ENCODE measurements at regions not wholly inside any gene's neighbourhood (a gene's known extent, or its start where the extent isn't known, plus 50 kb on each side); places are given as distances from the start of the nearest gene placed in this dataset.

DNA sequence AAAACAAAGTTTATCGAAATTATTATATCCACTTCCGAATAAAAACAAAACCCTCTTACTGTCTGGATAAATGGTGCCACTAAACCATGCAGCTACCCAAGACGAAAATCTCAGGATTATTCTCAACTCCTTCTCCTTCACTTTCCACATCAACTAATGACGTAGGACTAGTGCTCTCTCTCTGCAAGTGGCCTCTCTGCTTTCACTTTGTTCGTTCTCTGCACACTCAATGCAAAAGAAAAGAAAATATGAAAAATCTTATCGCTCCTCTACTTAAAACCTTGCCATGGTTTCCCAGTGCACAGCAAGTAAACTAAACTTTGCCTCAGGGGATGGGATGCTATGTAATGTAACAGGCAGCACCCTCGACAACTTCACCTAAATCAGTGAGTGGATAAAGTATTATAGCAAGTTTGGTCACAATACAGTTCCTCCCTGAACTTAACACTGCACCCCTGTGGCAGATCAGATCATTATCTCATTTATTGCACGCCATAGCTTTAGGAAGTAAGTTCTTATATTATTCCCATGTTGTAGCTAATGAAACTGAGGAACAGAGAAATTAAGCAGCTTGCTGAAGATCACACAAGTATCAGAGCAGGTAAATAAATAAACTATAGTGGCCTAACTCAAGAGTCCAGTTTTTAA is 262.7 kb upstream of the GADL1 start:
- DNase-seq = no peak

DNA sequence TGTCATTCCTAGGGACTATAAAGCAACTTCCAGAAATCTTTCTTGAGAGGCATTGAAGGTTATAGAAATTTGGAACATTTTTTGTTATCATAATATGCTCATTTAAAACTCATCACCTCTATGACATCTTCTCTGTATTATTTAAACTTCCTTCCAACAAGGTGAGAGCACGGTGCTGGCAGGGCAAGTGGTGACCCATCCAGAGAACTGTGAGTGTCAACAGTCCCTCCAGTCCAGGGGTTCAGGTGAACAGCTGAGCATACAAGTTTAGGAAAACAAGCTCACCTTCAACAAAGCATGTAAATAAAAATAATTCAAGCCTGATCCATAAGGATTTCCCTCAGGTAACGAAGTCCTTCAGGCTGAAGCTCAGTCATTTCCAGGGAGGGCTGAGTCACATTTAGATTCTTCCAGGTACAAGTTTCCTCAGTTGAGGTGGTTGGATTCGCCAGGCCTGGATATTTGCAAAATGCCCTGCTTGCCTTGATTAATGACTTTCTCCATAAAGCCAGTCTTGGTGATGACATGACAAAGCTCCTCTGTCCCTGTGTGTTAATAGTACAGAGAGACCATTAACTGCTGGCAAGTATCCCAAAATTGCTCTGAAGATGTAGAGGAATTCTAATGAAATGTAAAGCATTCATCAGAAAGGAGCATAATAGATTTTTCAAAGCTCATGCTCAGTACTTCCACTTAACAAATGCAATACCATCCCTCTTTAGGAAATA is 263.6 kb upstream of the GADL1 start:
- DNase-seq = no peak

DNA sequence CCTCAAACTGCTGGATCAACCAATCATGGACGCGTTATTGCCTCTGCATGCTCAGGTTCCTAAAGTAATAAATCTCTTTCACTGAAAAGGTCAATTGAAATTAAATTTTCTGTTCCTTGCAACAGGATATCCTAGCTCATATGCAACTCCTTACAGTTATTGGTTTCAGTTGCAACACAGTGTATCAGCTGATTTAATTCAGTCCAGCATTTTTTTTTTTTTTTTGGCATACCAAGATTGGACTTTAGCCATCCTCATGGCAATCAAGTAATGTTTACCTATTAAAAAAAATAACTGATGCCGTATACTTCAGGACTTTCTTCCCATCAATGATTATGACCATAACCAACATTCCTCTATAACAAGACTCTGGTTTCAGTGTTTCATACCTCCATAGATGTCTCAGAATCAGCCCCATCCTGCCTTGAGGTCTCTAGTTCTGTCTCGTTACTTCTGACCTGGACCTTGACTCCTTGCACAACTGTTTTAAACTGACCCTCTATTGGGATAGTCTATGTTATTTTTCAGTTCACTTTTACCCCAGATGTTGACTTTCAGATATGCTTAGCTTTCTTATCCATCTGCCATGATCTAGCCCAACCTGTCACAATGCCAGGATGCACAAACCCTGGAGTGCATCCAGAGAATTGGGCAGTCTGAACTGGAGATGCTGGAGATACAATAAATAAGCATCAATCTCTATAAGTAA is 265.0 kb upstream of the GADL1 start:
- no peak for DNase-seq

DNA sequence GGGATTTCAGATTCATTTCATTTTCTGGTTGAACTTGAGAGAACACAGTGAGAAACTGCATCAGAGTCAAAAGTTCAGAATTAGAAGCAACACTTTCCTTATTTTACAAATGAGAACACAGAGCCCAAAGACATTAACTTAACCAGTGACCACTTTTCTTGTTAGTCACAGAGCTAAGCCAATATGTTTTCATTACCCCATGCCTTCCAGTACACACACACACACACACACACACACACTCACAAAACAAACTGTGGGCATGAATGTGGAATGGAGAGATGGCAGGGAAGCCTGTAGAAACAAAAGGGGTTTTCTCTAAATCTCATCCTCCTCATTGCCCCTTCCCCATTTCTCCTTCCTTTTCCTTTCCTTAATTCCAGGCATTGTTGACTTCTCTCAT is 267.4 kb upstream of the GADL1 start:
- DNase-seq = no peak

DNA sequence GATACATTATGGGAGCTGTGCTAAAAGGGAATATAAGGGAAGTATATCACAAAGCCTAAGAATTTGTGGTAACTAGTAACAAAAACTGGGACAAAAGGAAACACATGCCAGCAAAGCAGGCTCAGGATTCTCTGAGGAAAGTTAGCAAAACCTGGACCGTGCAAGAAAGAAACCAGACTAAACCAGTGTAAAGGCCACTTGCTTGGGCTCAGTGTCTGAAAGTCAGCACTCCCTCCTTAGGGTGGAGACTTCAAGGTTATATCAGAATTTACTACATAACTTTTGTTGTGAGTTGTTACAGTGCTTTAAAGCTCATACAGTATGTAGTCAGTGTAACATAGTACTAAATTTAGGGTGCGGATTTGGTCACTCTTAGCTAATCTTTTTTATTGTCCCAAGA is 269.9 kb upstream of the GADL1 start:
- DNase-seq = no peak

DNA sequence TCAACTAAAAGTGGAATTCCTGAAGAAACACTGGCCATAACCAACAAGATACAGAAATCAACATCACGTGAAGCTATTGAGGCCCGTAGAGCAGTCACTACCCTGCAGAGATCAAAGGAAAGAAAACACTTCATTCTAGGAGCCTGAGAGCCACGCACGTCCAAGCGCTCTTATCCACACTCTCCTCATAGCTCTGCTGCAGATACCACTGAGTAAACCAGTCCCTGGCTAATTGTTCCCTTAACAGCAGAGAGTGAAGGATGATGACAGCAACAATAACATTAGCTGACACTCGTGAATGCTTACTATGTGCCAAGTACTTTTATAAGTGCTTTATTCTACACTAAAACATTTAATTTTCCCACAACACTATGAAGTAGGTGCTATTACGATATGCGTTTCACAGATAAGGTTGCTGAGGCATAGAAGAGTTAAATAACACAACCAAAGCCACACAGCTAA is 271.0 kb upstream of the GADL1 start:
- DNase-seq = no peak

DNA sequence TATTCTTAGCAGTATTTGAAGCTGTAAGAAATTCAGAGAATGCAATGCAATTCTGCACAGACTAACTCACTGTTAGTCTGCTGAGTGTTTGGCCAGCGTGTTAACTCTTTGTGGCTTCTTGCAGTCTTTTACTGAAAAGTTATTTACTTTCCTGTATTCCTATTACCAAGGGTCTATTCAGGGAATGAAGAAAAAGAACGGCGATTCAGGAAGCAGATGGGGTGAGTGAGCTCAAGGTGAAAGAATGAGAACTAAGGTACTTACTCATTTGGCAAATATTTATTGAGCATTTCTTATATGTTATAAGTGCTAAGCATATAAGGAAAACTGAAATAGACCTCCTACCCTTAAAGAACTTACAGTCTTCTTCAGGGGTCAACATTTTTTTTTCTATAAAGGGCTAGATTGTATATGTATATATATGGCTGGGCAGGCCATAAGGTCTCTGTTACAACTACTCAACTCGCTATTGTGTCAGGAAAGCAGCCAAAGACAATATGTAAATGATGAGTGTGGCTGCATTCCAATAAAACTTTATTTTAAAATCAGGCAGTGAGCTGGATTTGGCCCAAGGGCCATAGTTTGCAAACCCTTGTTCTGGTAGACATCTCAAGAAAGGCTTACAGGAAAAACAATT is 271.9 kb upstream of the GADL1 start:
- no peak for DNase-seq

DNA sequence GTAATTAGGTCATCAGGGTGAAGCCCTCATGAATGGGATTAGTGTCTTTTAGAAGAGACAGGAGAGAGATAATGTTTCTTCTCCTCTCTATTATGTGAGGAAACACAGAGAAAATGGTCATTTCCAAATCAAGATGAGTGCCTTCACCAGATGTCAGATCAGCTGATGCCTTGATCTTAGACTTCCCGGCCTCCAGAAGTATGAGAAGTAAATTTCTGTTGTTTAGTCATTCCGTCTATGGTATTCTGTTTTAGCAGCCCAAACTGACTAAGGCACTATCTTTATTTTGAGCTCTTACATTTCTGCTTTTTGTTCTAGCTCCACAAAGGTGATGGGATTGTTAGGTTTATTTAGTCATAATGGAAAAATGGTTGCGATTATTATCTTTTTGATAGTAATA is 273.2 kb upstream of the GADL1 start:
- no peak for DNase-seq

DNA sequence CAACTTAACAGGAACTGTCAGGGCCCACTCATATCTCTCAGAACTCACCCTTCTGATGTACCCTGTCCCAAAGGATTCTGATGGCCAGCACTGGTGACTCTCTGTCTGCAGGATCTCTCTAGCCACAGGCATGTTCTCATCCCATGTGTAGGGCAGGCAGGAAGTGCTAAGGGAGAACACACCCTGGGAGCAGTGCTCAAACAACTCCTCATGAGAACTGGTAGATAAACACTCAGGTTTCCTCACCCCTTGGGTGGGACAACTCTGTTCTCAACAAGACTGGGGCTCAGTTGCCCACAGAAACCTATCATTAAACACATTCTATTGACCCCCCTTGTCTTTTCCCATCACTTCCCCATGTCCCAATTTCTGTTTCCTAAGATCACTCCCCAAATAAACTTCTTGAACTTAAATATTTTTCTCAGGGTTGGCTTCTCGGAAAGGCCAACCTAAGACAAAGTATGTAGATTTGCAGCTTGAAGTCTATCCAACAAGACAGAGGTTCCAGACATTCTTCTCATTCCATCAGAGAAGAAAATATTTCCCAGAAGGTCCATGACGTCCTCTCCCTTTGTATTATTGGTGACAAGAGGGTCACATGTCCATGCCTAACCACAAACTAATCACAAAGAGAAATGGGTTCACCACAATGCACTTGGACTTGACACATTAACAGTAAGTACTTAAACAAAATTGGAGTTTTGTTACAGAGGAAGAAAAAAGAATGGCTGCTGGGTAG is 276.6 kb upstream of the GADL1 start:
- no peak for DNase-seq

DNA sequence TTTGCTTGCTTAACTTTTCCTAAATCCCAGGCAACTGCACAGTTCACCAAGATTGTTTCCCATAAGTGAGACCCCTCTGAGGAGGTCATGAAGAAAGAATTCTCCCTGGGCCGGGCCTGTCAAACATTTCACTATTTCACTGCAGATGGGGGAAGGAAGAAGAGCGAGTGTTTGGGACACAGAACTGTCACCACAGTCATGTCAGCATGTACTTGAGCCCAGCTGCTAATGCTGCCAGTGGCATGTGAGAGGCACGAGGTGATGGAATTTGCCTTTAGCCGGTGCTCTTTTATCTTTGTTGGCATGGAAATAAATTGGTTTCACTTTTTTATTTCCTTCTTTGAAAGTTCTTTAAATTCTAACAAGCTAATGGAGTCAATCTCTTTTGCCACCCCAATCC is 277.9 kb upstream of the GADL1 start:
- no peak for DNase-seq

DNA sequence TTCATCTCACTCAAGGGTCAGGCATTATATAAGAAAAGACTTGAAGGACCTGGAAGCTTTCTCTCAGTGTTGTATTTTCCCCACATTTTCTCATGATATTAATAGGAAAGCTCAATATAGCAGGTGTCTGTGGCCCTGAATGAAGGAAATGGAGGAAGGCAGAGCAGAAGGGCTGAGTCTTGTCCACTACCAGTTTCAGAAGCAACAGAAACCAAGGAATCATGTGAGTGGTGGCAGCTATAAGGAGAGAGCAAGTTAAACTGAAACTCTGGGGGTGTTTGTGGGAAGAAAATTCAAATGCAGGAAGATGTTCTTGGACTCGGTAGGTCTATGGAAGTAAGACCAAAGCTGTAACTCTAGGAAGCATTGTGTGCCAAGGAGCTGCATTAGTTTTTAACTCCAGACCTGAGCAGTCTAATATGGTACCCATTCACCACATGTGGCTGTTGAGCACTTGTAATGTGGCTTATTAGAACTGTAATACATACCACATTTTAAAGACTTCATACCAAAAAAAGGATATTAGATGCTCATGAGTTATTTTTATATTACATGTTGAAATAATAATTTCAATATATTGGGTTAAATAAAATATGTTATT is 278.8 kb upstream of the GADL1 start:
- no peak for DNase-seq

DNA sequence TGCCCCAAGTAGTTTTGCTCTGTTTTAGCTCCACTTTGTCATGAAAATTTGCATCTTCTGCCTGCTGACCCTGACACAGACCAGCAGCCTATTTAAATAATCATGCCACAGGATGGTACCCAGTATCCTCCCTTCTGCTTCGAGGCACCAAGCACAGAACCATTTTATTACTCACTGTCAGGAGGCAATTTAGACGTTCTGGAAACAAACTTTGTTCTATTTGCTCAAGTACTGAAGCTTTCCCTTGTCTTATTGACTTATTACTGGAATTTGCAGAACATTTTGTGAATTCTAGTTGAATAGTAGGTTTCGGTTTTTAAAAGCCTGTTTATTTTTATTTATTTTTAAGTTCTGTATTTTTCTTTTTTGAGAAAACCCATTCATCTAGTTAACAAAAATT is 279.6 kb upstream of the GADL1 start:
- no peak for DNase-seq

DNA sequence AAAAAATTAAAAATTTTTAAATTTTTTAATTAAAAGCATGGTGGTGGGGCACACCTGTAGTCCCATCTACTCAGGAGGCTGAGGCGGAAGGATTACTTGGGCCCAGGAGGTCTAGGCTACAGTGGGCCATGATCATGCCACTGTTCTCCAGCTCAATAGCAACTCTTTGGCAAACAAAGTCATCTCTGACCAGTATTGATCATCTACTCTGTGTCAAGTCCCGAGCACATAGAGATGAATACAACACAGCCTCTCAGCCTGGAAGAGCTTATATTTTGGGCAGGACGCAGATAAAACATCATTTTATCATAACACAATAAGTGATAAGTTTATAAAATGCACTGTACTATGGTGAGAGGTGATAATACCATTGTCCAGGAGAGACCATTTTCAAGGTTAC is 281.6 kb upstream of the GADL1 start:
- DNase-seq = no peak

DNA sequence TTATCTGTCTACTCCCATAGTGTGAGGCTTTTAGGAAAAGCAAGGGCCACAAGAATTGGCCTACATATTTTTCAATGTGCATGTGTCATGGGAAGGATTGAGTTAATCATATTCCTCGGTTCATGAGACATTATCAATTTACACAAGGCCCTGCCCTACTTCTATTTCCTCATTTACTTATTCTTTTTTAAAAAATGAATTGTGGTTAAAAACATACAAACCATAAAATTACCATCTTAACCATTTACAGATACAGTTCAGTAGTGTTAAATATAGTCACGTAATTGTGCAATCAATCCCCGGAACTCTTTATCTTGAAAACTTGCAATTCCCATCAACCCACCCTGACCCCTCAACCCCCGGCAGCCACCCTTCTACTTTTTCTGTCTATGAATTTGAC is 284.0 kb upstream of the GADL1 start:
- DNase-seq = no peak

DNA sequence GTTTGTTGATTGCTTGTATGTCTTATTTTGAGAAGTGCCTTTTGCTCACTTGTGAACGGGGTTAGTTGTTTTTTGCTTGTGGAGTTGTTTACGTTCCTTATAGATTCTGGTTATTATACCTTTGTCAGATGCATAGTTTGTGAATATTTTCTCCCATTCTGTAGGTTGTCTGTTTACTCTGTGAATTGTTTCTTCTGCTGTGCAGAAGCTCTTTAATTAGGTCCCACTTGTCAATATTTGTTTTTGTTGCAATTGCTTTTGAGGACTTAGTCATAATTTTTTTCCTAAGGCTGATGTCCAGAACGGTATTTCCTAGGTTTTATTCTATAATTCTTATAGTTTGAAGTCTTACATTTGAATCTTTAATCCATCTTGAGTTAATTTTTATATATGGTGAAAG is 285.3 kb upstream of the GADL1 start:
- no peak for DNase-seq

DNA sequence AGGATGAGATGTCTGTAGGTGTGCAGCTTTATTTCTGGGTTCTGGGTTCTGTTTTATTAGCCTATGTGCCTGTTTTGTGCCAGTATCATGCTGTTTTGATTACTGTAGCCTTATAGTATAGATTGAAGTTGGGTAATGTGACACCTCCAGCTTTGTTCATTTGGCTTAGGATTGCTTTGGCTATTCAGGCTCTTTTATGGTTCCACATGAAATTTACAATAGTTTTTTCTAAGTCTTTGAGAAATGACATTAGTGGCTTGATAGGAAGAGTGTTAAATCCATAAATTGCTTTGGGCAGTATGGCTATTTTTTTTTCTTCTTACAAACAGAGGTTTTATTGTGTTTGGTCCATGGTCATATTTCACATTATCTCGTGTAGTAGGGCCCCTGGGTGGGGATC is 285.8 kb upstream of the GADL1 start:
- DNase-seq = no peak

DNA sequence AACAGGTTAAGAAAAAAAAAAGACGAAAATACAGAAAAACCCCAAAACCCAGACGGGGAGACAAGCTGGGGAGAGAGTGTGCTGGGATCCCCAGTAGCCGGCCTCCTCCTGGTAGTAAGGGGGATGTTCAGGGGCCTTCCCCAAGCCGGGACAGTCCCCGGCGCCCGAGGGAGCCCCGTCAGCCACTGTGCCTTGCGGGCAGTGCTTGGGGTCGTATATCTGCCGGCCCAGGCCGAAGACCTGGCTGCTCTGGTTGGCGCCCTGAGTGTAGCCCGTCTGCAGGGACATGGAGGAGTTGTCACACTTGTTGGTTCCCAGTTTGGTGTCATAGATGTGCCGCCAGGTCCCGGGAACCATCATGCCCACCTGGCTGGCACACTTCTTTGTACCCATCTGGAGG is 287.2 kb upstream of the GADL1 start:
- DNase-seq = no peak

DNA sequence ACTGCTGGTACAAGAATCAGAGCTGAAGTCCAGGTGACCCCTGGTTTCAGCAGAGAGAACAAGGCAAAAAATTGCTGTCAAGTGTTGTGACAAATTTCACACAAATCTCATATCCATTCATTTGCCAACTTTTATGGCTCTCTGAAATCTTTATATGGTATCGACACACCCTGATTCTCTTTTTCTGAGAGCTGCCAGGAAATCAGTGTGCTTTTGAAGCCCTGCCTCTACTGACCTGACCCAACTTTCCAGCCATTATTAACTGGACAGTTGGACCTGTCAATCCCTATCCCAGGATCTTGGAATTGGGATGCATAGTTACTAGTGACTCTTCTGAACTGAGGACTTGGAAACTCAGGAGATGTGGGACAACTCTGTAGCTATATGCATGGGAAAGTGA is 288.2 kb upstream of the GADL1 start:
- DNase-seq = no peak

DNA sequence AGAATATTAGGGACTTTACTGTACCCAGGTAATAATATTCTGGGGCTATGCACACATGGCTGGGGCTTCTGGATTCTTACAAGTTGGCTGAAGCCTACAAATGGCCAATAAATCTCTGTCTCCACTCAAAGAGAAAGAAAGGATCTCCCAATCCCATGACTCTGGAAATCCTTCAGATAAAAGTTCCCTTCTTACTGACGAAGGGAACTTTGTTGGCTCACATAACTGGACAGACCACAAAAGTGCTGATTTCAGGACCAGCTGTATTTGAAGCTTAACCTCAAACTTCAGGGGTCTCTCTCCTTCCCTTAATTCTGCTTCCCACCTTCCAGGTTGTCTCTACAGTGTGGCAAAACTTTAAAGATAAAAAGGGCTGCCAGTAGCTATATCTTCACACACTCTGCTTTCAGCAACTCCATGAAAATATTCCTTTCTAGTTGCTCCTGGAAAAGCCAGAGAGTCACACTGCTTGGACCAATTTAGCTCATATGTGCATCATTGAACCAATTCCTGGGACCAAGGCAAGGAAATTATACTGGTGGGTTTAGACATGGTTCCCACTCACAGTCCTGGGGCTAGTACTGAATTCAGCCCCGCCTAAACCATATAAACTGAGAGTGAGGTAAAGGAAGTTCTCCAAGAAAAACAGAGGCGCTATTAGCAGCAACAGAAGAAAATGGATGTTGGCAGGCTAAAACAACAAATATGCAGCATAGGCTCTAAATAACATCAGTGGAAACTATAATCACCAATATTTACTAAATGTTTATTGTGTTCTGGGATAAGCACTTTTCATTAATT is 290.0 kb upstream of the GADL1 start:
- DNase-seq = no peak

DNA sequence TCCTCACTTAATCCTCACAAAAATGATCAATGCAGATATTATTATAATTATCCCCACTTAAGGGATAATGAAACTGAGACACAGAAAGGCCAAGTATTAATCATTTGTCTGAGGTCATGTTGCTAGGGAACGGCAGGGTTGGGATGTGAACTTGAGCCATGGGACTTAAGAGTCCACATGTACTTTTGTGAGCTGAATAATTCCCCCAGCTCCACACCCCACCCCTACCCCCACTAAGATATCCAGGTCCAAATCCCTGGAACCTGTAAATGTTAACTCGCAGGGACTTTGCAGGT is 290.5 kb upstream of the GADL1 start:
- DNase-seq = no peak

DNA sequence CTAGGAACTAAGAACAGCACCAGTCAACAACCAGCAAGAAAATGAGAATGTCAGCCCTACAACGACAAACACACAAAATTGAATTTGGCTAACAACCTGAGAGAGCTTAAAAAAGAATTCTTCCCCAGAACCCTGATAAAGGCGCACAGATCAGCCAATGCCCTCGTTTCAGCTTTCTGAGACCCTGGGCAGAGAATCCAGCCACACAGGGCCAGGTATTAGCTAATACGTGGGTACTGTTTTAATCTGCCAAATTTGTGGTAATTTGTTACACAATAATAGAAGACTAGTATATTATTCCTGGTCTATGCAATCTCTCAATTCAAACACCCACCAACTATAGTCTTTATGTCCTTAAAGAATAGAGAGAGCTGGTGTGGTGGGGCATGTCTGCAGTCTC is 291.6 kb upstream of the GADL1 start:
- DNase-seq = no peak

DNA sequence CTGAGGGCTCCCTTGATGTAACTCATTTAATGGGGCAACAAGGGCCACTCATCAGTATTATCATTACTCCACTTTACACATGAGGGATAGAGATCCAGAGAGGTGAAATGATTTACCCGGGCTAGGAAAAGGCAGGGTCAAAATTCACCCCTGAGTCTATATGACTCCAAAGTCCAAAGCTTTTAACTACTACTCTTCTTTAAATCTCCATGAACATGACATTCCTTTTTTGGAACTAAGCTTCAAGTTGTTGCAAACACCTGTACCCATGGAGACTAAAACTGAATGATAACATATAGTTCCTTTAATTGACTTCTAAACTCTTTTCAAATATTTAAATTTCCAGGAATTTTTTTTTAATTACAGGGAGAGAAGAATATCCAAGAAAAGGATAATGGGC is 292.9 kb upstream of the GADL1 start:
- no peak for DNase-seq
